GM19239 (cell line): ENCODE measurements at regions not wholly inside any gene's neighbourhood (a gene's known extent, or its start where the extent isn't known, plus 50 kb on each side); places are given as distances from the start of the nearest gene placed in this dataset.

Experiments used
- DNase-seq: peaks from one replicate; pipeline ENCODE4 v3.0.0; 2011; ENCODE audit warnings: low spot score; ENCODE audit not compliant: insufficient read length
- FAIRE-seq: peaks from 2 replicates; lab custom pipeline; 2011; peaks lifted over from hg19 to GRCh38; lab: Jason Lieb, UNC

GRCh38 chr10:24086296-24087086 lies 122.4 kb upstream of the KIAA1217 start:
- FAIRE-seq (no peak), DNase-seq (no peak)

DNA sequence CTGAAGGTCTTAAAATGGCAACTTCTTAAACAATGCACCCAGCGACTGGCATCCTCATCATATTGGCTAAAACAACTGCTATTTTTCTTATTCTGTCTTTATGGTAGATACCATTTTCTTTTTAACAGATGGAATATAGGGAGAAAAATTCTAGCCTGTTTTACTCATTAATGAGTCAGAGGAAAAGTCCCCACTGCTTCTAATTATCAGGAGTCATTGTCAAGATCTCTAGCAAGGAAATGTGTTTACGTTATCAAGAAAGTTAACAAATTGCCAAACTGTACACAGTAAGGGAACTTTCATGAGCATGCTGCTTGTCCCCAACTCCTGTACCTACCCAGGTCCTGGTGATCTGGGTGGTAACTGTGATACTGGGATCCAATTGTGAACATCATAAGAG lies 117.7 kb upstream of the KIAA1217 start:
- FAIRE-seq: no peak
- DNase-seq: no peak

- FAIRE-seq (no peak), DNase-seq (no peak)
These were observed 112.7 kb upstream of the KIAA1217 start for GRCh38 chr10:24096281-24096680.

DNA sequence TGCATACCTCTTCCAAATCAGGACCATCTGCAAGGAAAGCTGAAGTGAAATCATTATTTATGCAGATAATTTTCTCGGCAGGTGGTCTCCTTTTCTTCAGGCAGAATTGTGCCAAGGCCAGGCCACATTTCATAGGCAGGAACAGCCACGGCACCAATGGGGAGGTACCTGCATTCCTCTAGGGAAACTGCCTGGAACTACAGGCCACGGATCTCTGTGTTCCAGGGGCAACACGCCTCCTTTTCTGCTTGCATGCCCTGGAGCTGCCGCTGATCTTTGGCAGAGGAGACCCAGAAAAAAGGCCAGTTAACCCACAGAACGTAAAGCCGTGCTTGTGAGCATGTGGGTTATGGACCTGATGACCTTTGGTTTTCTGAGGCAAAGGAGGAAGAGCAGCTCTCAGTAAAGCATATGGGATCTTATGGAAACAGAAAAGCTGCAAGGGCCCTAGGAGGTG lies 111.2 kb upstream of the KIAA1217 start:
- FAIRE-seq (no peak), DNase-seq (no peak)

DNA sequence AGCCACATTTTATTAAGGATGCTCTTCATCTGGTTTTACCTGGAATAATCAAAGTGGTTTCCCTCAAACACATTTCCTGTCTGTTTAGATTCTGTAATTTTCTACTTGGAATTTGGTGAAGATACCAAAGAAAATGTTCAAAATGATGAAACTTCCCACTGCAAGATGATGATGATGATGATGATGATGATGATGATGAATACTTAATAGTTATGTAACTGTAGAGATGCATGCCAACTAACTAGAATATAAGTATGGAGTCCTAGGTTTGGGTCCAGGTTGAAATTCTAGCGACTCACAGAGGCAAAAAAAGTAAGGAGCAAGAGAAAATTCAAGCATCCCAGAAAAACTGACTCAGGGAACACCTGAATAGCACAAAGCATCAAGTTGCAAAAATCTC lies 104.0 kb upstream of the KIAA1217 start:
- FAIRE-seq (no peak), DNase-seq (no peak)

- no peak for FAIRE-seq
These were observed 95.0 kb upstream of the KIAA1217 start for GRCh38 chr10:24113901-24114300.

GRCh38 chr10:24114556-24114955 lies 94.4 kb upstream of the KIAA1217 start:
- DNase-seq (no peak), FAIRE-seq (no peak)

More at GRCh38 chr10:24113901-24114300, 95.0 kb upstream of the KIAA1217 start:
- DNase-seq: no peak

DNA sequence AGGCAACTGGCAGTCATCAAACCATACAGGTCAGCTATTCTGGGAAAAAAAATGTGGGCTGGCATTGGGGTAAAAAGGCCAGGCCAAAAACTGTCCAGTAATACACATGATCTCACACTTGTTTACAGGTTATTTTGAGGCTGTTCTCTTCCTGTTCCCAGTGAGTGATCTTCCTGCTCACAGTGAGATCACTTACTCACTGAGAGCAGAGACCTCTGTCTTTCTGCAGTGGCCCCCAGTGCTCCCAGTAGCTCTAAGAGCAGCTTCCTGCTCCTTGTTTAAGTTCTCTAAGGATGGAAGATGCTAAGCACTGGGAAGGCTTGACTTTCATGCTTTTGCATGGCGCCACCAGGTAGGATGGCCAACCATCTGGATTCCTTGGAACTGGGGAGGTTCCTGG lies 93.5 kb upstream of the KIAA1217 start:
- no peak for FAIRE-seq

GRCh38 chr10:24118246-24118645 lies 90.7 kb upstream of the KIAA1217 start:
- DNase-seq: no peak
- no peak for FAIRE-seq

More for the DNA sequence above, 93.5 kb upstream of the KIAA1217 start:
- no peak for DNase-seq

DNA sequence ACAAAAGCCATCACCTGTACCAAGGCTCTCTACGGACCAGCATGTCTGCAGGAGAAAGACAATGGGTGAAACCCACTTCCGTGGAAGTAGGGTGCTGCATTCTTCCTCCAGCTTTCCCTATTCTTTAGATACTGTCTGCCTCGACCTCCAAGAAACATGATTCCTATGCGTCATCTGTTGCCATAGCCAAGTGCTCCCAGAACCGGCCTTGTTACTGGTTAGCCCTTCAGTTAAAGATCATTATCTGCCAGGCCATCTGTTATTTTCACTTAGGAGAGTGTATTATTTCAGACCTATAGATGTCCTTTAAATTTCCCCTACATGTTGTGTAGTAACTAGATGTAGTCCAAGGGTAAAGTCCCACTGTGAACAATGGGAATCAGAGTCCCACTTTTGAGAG lies 89.0 kb upstream of the KIAA1217 start:
- no peak for DNase-seq
- FAIRE-seq: no peak

GRCh38 chr10:24120646-24121045 lies 88.3 kb upstream of the KIAA1217 start:
- FAIRE-seq (no peak), DNase-seq (no peak)

GRCh38 chr10:24127516-24127915 lies 81.4 kb upstream of the KIAA1217 start:
- no peak for DNase-seq
- FAIRE-seq: no peak

DNA sequence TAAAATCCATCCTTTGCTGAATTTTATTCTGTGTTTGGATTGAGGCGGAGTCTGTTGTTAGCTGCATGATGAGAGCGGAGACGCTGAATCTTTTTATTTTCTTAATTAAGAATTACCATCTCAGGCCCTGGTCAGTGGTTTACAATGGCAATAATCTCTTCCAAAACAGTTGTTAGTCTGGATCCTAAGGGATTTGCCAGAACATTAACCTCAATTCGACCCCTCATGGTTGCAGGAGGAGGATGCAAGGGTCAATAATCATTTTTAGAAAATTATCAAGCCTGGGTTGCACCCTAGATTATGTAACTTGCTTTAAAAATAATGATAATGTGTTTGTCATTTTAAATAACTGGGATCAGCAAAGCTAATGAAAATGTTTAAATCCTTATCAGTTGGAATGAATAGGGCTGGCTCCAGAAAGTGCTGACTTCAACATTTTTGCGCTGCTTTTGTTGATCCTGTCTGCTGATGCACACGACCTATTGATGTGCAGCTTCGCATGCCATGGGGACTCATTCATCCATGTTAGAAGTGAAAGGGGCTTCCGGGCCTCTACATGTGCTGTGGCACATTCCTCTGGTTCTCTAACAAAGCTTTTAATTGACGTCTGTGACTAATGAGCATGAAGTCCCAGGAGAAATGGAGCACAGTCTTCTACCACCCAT lies 80.7 kb upstream of the KIAA1217 start:
- FAIRE-seq (no peak), DNase-seq (no peak)

DNA sequence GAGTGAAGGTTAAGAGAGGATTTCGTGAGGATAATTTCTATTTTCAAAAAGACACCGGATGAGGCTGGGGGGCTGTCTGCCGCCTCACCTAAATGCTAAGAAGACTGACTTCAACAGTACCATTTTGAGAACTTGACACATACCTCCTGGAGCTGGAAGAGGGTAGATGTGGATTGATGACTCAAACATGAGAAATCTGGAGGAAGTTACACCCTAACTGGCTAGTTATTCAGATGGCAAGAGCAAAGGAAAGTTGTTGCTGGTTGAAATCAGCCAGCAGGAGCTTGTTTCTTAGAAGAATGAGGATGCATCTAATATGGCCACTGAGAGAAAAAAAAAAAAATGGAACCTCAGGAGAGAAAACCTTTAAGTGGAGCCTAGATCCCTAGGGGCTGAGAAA lies 76.2 kb upstream of the KIAA1217 start:
- FAIRE-seq (no peak), DNase-seq (no peak)

DNA sequence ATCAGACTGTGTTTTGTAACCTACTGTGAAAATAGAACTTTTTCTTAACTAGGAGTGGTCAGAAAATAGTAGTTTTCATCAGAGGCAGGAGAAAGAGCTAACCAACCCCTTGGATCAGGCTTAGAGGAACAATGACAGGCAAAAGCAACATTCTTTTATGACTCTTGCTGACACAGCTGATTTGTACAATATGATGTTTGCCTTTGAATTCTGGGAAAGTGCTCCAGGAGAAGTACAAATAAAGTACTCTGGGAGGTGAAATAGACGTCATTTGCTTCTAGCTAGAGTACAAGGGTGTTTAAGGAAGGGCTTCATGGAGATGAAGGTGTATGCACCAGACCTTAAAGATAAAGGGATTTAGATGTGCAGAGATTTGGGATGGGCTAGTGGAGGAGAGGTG lies 75.1 kb upstream of the KIAA1217 start:
- DNase-seq (no peak), FAIRE-seq (no peak)

- no peak for DNase-seq
- no peak for FAIRE-seq
These were observed 72.9 kb upstream of the KIAA1217 start for GRCh38 chr10:24136070-24136469.

DNA sequence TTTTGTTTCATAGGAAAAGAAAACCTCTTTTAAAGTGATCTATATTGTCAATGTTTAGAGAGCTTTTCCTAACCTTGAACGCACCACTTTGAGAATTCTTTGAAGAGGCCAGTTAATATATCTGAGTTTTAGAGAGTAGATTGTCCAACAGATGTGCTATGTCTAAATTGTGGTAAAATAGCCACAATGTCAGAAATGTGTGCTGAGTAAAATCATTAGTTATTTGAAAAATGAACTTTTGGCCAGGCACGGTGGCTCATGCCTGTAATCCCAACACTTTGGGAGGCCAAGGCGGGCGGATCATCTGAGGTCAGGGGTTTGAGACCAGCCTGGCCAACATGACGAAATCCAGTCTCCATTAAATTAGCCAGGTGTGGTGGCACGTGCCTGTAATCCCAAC lies 61.6 kb upstream of the KIAA1217 start:
- no peak for DNase-seq
- FAIRE-seq: no peak

DNA sequence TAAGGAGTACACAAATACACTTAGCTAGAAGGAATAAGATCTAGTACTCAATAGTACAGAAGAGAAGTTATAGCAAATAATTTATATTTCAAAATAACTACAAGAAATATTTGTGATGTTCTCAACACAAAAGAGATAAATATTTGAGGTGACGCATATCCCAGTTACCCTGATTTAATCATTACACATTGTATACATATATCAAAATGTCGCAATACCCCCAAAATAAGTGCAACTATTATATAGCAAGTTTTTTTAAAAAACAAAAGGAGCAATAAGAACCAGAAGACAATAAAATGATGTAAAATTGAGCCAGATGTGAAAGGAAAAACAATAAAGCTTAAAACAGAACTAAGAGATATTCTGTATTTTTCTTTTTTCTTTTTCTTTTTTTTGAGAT lies 59.3 kb upstream of the KIAA1217 start:
- FAIRE-seq (no peak), DNase-seq (no peak)

DNA sequence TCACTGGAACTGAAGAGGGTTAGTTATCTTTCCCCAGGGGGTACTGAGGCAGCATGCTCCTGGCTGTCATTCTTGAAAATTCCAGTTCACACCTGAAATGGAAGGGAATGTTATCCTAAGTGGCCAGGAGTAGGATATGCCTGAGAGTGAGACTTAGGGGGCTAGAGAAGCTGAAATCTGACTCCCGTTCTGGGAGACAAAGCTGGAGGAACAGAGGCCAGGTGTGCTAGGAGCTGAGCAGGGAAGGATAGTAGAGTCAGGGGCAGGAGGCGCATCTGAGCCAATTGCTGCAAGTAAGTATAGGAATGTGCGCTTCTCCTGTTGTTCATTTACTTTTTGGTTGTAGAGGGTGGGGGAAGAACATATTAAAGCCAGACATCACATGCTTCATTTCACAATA lies 58.1 kb upstream of the KIAA1217 start:
- DNase-seq (no peak), FAIRE-seq (no peak)

- DNase-seq (no peak), FAIRE-seq (no peak)
These were observed 56.7 kb upstream of the KIAA1217 start for GRCh38 chr10:24152270-24152669.

- DNase-seq: no peak
- no peak for FAIRE-seq
These were observed 55.9 kb upstream of the KIAA1217 start for GRCh38 chr10:24153031-24153430.

GRCh38 chr10:24153537-24153936 lies 55.4 kb upstream of the KIAA1217 start:
- no peak for DNase-seq
- FAIRE-seq: no peak
